ENCODE measurements at regions not wholly inside any gene's neighbourhood (a gene's known extent, or its start where the extent isn't known, plus 50 kb on each side); places are given as distances from the start of the nearest gene placed in this dataset.

DNA sequence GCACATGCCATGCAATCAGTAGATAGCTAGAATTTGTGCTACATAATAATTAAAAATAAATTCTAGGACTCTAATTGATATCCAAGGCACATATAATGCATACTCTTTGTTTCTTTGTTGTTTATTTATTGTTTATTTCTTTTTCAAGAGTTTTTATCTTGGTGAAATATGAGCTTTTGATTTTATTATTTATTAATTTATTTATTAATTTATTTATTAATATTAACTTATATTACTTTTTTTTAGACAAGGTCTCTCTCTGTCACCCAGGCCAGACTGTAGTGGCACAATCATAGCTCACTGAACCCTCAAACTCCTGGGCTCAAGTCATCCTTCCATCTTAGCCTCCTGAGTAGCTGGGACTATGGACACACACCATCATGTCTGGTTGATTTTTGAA, 519.9 kb downstream of the HAO1 start:
- no peak overlapping the region for H3K4me3 ChIP-seq (ENCODE audit: low read length)
- H3K79me2 ChIP-seq (ENCODE audit: low read length), result no peaks in the 10 kb centered on the region
- no peaks in the 10 kb centered on the region for H3K4me1 ChIP-seq (ENCODE audit: low read length)
- H3F3A ChIP-seq (ENCODE audit: insufficient read depth, low read length), result no peaks in the 10 kb centered on the region
- no peak overlapping the region for H2AFZ ChIP-seq (ENCODE audit: low read length)
- H3K4me2 ChIP-seq (ENCODE audit: low read depth, low read length), result no peak overlapping the region
- DNase-seq, result no peak
- no peak for TF ChIP-seq EZH2phosphoT487 (IDR thresholded peaks at IDR 0.05; ENCODE audit: low read length)
- TF ChIP-seq, protein P1, sequence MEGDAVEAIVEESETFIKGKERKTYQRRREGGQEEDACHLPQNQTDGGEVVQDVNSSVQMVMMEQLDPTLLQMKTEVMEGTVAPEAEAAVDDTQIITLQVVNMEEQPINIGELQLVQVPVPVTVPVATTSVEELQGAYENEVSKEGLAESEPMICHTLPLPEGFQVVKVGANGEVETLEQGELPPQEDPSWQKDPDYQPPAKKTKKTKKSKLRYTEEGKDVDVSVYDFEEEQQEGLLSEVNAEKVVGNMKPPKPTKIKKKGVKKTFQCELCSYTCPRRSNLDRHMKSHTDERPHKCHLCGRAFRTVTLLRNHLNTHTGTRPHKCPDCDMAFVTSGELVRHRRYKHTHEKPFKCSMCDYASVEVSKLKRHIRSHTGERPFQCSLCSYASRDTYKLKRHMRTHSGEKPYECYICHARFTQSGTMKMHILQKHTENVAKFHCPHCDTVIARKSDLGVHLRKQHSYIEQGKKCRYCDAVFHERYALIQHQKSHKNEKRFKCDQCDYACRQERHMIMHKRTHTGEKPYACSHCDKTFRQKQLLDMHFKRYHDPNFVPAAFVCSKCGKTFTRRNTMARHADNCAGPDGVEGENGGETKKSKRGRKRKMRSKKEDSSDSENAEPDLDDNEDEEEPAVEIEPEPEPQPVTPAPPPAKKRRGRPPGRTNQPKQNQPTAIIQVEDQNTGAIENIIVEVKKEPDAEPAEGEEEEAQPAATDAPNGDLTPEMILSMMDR (IDR thresholded peaks at IDR 0.05; ENCODE audit: low read length), result no peak
- TF ChIP-seq EZH2 (optimal IDR thresholded peaks at IDR 0.05; ENCODE audit: low read depth, low read length), result no peak
- H3K27me3 ChIP-seq (replicated peaks; ENCODE audit: insufficient read depth, low read length), result no peaks in the 10 kb centered on the region
- H3K9ac ChIP-seq (ENCODE audit: low read length), result no peak overlapping the region
- H3K36me3 ChIP-seq (replicated peaks; ENCODE audit: insufficient read depth, low read length), result no peaks in the 10 kb centered on the region
- no peaks in the 10 kb centered on the region for H3K9me3 ChIP-seq (replicated peaks; ENCODE audit: insufficient read depth, low read length)
- H3K27ac ChIP-seq (ENCODE audit: low read length), result no peak overlapping the region
- no peaks in the 10 kb centered on the region for H3K9me2 ChIP-seq (replicated peaks; ENCODE audit: insufficient read depth, low read length)
- H4K20me1 ChIP-seq (ENCODE audit: insufficient read depth, low read length), result no peaks in the 10 kb centered on the region

DNA sequence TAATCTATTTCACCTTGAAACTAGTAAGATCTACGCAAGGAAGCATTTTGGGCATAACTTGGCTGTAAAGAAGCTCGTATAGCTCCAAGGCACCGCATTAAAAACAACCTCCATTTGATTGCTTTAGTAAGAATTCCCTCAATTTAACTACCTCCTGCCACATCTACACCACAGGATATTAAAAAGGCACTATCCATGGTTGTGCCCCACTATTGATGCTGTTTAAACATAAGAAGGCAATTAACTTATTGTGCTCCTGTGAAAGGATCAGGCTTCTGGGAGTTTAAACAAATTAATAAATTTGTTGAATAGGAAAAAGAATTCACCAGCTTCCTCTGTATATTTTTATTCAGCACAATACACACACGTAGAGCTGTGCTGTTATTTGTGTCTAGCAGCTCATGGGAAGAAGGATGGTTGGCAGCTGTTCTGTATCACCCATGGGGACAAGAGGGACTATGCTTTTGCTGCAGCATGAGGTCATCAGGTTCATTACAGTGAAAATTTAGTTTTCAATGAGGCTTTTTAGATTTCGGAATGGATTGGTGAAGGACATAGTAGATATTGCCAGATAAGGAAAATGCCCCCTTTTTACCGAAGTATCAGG, 513.3 kb downstream of the HAO1 start:
- Histone ChIP-seq H3K27me3 (replicated peaks; ENCODE audit: insufficient read depth, low read length) (no peaks in the 10 kb centered on the region), H3K4me1 (ENCODE audit: low read length) (no peaks in the 10 kb centered on the region), H3K79me2 (ENCODE audit: low read length) (no peaks in the 10 kb centered on the region), H3K9ac (ENCODE audit: low read length) (no peak overlapping the region), H3K27ac (ENCODE audit: low read length) (no peak overlapping the region), H3K36me3 (replicated peaks; ENCODE audit: insufficient read depth, low read length) (no peaks in the 10 kb centered on the region), H3K4me3 (ENCODE audit: low read length) (no peak overlapping the region), H2AFZ (ENCODE audit: low read length) (no peak overlapping the region), H4K20me1 (ENCODE audit: insufficient read depth, low read length) (no peaks in the 10 kb centered on the region), H3K4me2 (ENCODE audit: low read depth, low read length) (no peak overlapping the region), H3F3A (ENCODE audit: insufficient read depth, low read length) (no peaks in the 10 kb centered on the region), H3K9me3 (replicated peaks; ENCODE audit: insufficient read depth, low read length) (no peaks in the 10 kb centered on the region), H3K9me2 (replicated peaks; ENCODE audit: insufficient read depth, low read length) (no peaks in the 10 kb centered on the region)
- no peak for DNase-seq
- TF ChIP-seq EZH2phosphoT487 (IDR thresholded peaks at IDR 0.05; ENCODE audit: low read length), result no peak
- no peak for TF ChIP-seq EZH2 (optimal IDR thresholded peaks at IDR 0.05; ENCODE audit: low read depth, low read length)
- TF ChIP-seq, protein P1 (IDR thresholded peaks at IDR 0.05; ENCODE audit: low read length), result no peak

GRCh38 chr20:7428946-7429345, 511.3 kb downstream of the HAO1 start:
- Histone ChIP-seq H3F3A (ENCODE audit: insufficient read depth, low read length) (no peaks in the 10 kb centered on the region), H3K4me3 (ENCODE audit: low read length) (no peak overlapping the region), H3K79me2 (ENCODE audit: low read length) (no peaks in the 10 kb centered on the region), H3K9me2 (replicated peaks; ENCODE audit: insufficient read depth, low read length) (no peaks in the 10 kb centered on the region), H3K36me3 (replicated peaks; ENCODE audit: insufficient read depth, low read length) (no peaks in the 10 kb centered on the region), H3K27ac (ENCODE audit: low read length) (no peak overlapping the region), H2AFZ (ENCODE audit: low read length) (no peak overlapping the region), H3K27me3 (replicated peaks; ENCODE audit: insufficient read depth, low read length) (no peaks in the 10 kb centered on the region), H3K9ac (ENCODE audit: low read length) (no peak overlapping the region), H3K9me3 (replicated peaks; ENCODE audit: insufficient read depth, low read length) (no peaks in the 10 kb centered on the region), H4K20me1 (ENCODE audit: insufficient read depth, low read length) (no peaks in the 10 kb centered on the region), H3K4me1 (ENCODE audit: low read length) (no peaks in the 10 kb centered on the region), H3K4me2 (ENCODE audit: low read depth, low read length) (no peak overlapping the region)
- TF ChIP-seq EZH2 (optimal IDR thresholded peaks at IDR 0.05; ENCODE audit: low read depth, low read length) (no peak), EZH2phosphoT487 (IDR thresholded peaks at IDR 0.05; ENCODE audit: low read length) (no peak)
- TF ChIP-seq, protein P1 (IDR thresholded peaks at IDR 0.05; ENCODE audit: low read length), result no peak
- no peak for DNase-seq
